GM18505 (cell line): ENCODE measurements at regions not wholly inside any gene's neighbourhood (a gene's known extent, or its start where the extent isn't known, plus 50 kb on each side); places are given as distances from the start of the nearest gene placed in this dataset.
"Not testable (repeated sequence)": the region's sequence is repeated elsewhere in the genome, so short reads cannot be mapped to it uniquely, and the experiment has no call there.

Source experiments
- ATAC-seq: cut with Tn5 transposase; IDR thresholded peaks from one replicate; pipeline ENCODE4 v1.9.1; 2021; ENCODE audit not compliant: unreplicated experiment
- POLR2A ChIP-seq: IDR thresholded peaks from 4 replicates; pipeline ENCODE4 v1.6.1; 2011; ENCODE audit warnings: borderline replicate concordance; ENCODE audit not compliant: insufficient read depth, insufficient read length; ENCODE audit errors: extremely low read depth

GRCh38 chr5:82594097-82594496 is 315.9 kb upstream of the RPS23 start:
- TF ChIP-seq POLR2A = no peak
- ATAC-seq = no peak

GRCh38 chr5:82593481-82593880 is 315.3 kb upstream of the RPS23 start:
- TF ChIP-seq POLR2A = no peak
- no peak for ATAC-seq

GRCh38 chr5:82591021-82591515 is 312.9 kb upstream of the RPS23 start:
- ATAC-seq = no peak
- no peak for TF ChIP-seq POLR2A

GRCh38 chr5:82590112-82590511 is 312.0 kb upstream of the RPS23 start:
- no peak for ATAC-seq
- no peak for TF ChIP-seq POLR2A

- TF ChIP-seq POLR2A = no peak
- ATAC-seq = no peak
Observed at GRCh38 chr5:82586661-82587310, 308.6 kb upstream of the RPS23 start.

GRCh38 chr5:82586181-82586580 is 308.0 kb upstream of the RPS23 start:
- ATAC-seq = no peak
- TF ChIP-seq POLR2A = no peak

GRCh38 chr5:82584631-82585030 is 306.5 kb upstream of the RPS23 start:
- no peak for ATAC-seq
- no peak for TF ChIP-seq POLR2A

GRCh38 chr5:82583331-82583730 is 305.2 kb upstream of the RPS23 start:
- ATAC-seq = not testable (repeated sequence)

GRCh38 chr5:82564963-82565362 is 286.8 kb upstream of the RPS23 start:
- no peak for ATAC-seq
- no peak for TF ChIP-seq POLR2A

GRCh38 chr5:82563745-82564144 is 285.6 kb upstream of the RPS23 start:
- no peak for TF ChIP-seq POLR2A
- no peak for ATAC-seq

- no peak for TF ChIP-seq POLR2A
- no peak for ATAC-seq
Observed at GRCh38 chr5:82562696-82563240, 284.6 kb upstream of the RPS23 start.

GRCh38 chr5:82561797-82562196 is 283.6 kb upstream of the RPS23 start:
- ATAC-seq = no peak
- no peak for TF ChIP-seq POLR2A

GRCh38 chr5:82560969-82561368 is 282.8 kb upstream of the RPS23 start:
- TF ChIP-seq POLR2A = no peak
- ATAC-seq = no peak

- no peak for TF ChIP-seq POLR2A
- no peak for ATAC-seq
Observed at GRCh38 chr5:82560561-82560960, 282.4 kb upstream of the RPS23 start.
